Endothelial cell of hepatic sinusoid (primary cell): ENCODE measurements at regions not wholly inside any gene's neighbourhood (a gene's known extent, or its start where the extent isn't known, plus 50 kb on each side); places are given as distances from the start of the nearest gene placed in this dataset.

Experiments used
- in situ Hi-C: cut with HindIII; loops from 2 replicates; pipeline ENCODE4 v1.10.0; 2017; ENCODE audit warnings: low sequenced_read_pairs

GRCh38 chr1:14511166-14511680 is 87.3 kb upstream of the KAZN start:
- in situ Hi-C loops: loop anchor here (5.0 kb wide), 1 partner anchor 51 kb away; no protein-coding TSS in a partner anchor

DNA sequence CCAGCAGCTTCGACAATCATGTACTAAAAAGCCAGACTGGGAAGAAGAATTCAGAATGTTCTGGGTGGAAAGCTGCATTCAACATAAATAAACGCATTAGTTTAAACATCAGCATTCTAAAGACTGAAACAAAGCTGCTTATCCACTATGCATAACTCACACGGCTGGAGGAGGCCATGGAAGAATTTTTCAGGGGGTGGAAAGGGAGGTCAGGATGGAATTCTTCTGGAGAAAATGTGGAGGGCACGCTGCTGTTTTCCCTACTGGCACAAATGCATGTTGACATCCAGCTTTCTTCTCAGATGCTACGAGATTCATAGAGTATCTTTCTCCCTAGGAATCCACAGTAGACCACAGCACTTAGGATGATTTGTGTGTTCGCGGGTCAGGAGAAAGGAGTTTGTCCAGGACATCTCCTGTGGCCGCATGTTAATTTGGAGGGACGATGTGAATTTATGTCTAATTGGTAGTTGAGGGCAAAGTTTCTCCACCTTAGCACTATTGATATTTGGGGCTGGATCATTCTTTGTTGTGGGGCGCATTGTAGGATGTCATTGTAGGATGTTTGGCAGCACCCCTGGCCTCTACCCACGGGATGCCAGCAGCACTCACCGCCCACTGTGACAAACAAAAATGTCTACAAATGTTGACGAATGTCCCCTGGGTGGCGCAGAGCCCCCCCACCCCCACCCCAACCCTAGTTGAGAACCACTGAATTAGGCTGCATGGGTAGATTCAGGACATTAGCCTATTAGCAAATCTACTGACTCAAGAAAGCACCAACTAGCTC is 86.5 kb upstream of the KAZN start:
- in situ Hi-C loops: loop anchor here (5.0 kb wide), 1 partner anchor 50 kb away; no protein-coding TSS in a partner anchor

DNA sequence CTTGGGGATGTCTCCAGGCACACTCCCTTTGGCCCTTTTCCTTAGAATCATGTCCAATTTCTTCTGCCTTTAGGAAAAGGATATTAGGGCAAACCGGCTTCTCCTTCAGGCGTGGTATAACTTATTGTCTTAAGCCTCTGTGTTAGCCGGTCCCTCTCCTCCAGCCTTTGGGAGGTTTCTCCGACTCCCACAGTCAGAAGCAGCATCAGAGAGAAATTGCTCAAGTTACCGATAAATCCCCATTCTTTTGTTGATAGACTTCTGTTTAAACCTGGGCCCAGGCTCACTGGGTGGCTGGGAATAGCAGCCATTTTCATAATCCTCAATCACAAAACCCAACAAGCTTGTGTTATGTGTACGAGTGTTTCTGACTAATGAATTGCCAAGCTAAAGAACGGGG is 85.4 kb upstream of the KAZN start:
- in situ Hi-C loops: loop anchor here (5.0 kb wide), 1 partner anchor 49 kb away; no protein-coding TSS in a partner anchor

DNA sequence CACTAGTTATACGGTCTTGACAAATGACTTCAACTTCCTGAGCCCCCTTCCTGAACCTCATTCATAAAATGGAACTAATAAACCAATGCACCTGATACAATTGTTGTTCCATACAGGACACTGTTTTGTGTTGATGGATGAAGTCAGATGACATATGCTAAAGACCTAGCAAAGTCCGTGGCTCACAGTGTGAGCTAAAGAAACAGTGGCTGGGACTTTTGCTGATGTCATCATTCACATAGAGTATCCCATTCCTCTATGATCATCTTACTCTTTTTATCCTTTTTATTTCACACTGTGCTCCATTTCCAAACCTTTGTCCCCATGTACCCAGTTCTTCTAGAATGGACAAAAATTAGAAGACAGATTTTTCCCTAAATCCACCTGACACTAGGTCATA is 83.7 kb upstream of the KAZN start:
- in situ Hi-C loops: loop anchor here (5.0 kb wide), 1 partner anchor 48 kb away; no protein-coding TSS in a partner anchor

DNA sequence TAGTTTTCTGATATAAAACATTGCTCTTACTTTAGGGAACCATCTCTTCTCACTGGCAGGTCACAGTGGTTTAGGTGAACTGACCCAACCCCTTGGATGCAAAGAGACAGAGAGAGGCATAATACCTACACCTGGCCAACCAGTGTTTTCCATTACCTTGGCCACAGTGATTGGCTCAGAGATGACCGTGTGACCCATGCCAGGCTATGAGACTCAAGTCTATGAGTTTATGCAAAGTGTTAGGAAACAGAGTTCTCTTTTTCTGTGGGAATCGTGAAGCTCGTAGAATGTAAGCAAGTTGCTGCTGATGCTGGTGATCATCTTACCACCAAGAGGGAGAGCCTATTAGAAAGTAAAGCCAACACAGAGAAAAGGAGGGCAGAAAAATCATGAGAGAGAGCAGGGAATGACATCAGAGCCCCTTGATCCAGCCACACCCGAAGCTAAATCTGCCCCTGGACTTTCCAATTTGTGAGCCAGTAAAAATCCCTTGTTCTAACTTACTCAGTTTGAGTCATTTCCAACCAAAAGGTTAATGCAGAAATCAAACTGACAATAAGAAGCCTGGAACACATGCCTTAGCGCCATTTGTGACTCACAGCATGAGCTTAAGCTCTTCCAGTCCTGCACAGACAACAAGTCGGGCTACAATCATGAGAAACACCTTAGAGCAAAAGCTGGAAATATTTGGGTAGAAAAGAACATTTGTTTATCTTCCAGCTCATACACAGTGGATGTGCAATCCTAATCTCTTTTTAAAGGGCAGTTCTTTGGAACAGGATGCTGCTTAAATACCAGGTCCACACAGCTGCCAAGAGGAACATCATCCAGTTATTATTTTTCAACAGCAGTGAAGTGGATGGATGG is 81.3 kb upstream of the KAZN start:
- in situ Hi-C loops: no loop called here

DNA sequence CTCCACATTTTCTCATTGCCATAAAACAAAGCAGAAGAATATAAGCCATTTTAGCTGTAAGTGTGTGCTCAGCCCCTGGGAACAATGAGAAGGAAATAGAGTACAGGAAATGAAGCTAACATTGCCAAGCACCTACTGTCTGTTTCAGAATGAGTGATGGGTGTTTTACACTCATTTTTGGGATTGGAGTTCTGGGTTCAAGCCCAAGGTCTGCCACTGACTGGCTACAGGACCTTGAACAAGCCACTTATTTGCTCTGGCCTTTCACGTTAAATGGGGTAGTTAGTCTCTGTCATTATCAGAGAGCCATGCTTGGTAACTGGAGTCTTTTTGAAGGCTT is 80.7 kb upstream of the KAZN start:
- in situ Hi-C loops: no loop called here

DNA sequence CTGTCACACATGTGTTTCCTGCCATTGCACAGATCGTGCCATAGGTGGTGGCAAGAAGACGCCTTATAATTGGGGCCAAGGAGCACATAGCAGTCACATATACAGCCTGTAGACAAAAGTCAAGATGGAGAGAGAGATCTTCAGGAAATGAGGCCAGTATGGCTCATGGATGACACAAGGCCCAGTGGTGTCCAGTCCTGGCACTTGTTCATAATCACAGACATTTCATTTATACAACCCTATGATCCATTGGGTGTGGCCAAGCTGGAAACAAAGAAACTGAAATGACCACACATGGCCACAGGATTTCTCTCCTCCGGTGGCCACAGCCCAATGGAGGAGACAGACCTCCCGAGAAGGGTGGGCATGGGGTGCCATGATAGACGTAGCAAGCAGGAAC is 78.5 kb upstream of the KAZN start:
- in situ Hi-C loops: no loop called here

GRCh38 chr1:14520514-14521163 is 77.8 kb upstream of the KAZN start:
- in situ Hi-C loops: no loop called here

GRCh38 chr1:14521622-14522021 is 76.9 kb upstream of the KAZN start:
- in situ Hi-C loops: no loop called here

GRCh38 chr1:14522077-14522925 is 76.2 kb upstream of the KAZN start:
- in situ Hi-C loops: no loop called here

DNA sequence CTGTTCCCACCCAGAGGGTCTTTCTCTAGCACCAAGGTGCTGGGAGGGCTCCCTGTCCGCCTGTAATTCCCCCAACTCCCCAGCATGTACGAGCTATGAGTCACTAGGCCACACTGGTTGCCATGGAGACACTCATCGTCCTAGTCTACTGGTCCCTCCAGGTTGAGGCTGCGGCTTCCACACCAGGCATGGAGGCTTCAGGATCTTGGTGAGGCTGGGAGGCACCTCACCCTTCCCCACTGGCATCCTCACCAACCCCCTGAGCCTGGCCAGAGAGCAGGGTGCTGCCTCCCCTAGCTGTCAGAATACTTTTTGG is 75.6 kb upstream of the KAZN start:
- in situ Hi-C loops: no loop called here

GRCh38 chr1:14524826-14525636 is 73.5 kb upstream of the KAZN start:
- in situ Hi-C loops: no loop called here

GRCh38 chr1:14529475-14529874 is 69.0 kb upstream of the KAZN start:
- in situ Hi-C loops: no loop called here

DNA sequence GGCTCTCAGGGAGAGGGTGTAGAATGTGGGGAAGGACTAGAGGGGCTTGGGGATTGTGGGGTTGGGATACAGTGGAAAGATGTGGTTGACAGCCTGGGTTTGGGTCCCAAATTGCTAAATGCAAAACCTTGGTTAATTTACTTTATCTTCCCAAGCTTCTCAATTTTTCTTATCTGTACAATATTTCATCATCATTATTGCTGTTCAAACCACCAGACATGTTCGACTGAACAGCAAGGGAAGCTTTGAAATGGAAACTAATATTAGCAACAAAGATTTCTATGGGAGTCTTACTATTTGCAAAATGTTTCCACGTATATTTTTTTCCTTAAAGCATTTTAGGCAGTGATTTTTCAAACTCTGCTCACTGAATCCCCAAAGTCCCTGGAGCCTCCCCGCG is 67.0 kb upstream of the KAZN start:
- in situ Hi-C loops: no loop called here

DNA sequence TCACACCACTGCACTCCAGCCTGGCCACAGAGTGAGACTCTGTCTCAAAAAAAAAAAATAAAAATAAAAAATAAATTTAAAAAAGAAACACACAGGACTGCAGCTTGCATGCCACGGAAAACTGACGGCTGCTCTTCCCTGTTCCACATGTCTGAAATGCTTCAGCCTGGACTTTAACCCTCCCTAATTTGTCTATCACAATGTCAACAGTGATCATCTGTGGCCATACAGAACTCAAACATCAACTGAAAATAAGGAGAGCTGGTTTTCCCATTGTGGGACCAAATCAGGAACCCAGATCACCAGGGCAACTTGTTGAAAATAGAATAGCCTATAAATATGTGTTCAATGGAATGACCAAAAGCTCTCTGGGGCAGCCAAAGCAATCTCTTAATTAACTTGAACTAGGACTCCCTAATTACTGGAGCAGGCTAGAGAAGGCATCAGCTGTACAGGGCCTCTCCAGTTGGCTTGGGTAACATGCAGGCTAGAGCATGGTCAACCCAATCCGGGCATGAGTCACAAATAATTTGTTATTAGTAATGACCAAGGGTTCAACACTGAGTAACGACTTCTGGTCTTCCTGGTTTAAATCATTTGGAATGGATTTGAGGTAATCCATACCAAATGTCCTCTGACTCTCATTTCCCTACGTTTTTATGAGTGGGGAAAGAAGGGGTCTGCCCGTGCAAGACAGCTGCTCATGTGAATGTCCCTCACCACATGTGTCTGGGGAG is 62.7 kb upstream of the KAZN start:
- in situ Hi-C loops: no loop called here

DNA sequence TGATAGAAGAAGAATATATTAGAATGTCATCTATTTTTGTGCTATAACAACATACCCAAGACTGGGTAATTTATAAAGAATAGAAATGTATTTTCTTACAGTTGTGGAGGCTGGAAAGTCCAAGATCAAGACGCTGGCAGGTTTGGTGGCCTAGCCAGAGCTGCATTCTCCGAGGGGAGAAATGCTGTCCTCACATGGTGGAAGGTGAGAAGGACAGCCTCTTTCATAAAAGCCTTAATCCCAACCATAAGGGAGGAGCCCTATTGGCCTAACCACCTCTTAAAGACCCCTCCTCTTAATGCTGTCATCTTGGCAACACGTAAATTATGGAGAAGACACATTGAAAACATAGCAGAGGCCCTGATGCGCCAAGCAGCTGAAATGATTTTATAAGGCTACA is 60.1 kb upstream of the KAZN start:
- in situ Hi-C loops: no loop called here

DNA sequence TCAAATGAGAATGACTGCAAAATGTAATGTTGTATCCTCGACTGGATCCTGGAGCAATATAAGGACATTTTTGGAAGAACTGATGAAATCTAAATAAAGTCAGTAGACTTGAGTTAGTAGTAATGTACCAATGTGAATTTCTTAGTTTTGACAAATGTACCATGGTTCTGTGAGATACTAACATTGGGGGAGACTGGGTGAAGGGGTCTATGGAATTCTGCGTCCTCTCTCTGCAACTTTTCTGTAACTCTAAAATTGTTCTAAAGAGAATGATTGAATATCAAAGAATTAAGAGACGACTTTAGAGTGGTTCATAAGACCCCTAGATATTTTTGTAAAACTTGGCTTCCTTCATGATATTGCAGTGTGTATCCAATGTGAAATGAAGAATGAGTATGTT is 59.2 kb upstream of the KAZN start:
- in situ Hi-C loops: no loop called here

- in situ Hi-C loops: no loop called here
These were observed 58.4 kb upstream of the KAZN start for GRCh38 chr1:14539953-14540563.

DNA sequence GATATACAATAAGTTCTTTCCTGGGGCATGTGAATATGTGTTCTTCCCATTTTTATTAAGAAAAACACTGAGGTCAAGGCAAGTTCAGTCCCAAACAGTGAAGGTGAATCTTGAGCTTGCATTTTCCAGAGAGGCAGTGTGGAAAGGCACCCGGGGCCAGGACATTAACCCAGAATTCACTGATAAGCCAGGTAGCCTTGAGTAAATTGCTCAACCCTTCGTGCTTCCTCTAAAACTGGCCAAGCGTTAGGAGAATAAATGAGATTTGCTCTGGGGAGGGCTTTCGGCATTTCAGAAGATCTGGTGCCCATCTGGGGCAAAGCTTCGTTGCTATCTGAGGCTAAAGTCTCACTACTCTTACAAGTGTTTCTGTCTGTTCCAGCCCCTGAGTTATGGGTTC is 57.1 kb upstream of the KAZN start:
- in situ Hi-C loops: no loop called here
